Right cardiac atrium (tissue), 5 donors: ENCODE measurements at regions not wholly inside any gene's neighbourhood (a gene's known extent, or its start where the extent isn't known, plus 50 kb on each side); places are given as distances from the start of the nearest gene placed in this dataset.
A peak's percentile ranks its signal among the peaks of the same experiment; 100 is the strongest.

Experiments used
- ATAC-seq, 2 donors: fragments of 200-7000 bp; cut with Tn5 transposase; one replicate each; pipeline versions ENCODE4 v1.8.0 to v1.9.1; 2020; ENCODE audit warnings: moderate library complexity in 2 of 2, mild to moderate bottlenecking in 1 of 2
- DNase-seq, 3 donors: peaks; one replicate each; pipeline ENCODE4 v3.0.0-alpha.2; 2020
- H3K27ac ChIP-seq: one replicate; pipeline ENCODE4 v1.5.1; 2013; ENCODE audit warnings: mild to moderate bottlenecking, low read length, control low read depth, moderate library complexity
- H3K27me3 ChIP-seq: one replicate; pipeline ENCODE4 v1.6.1; 2013; ENCODE audit not compliant: control insufficient read depth, insufficient read depth
- H3K4me1 ChIP-seq: one replicate; pipeline ENCODE4 v1.6.1; 2013; ENCODE audit warnings: low read length; ENCODE audit not compliant: control insufficient read depth, insufficient read depth
- H3K4me3 ChIP-seq: one replicate; pipeline ENCODE4 v1.5.1; 2013; ENCODE audit warnings: low read length, control low read depth
- H3K9me3 ChIP-seq: one replicate; pipeline ENCODE4 v1.6.1; 2013; ENCODE audit warnings: low read length; ENCODE audit not compliant: control insufficient read depth
- WGBS: extraction: QIAGEN DNeasy Blood & Tissue Kit; methylation state at CpG from one replicate; pipeline ENCODE4 v1.1.7; 2013; 5-methylcytosine and 5-hydroxymethylcytosine counted together
- intact Hi-C, 4 donors: fragments of 100-400 bp; cut with DNase I; formaldehyde crosslinking; loops; one replicate each; pipeline versions ENCODE4 v1.11.0 to v1.14.0; 2022 to 2023
- donor health status: healthy with polysubstance abuse.
- donor health status: DM: no; HTN: yes; CAD: no.
- donor health status: DM: no; HTN: no; CAD: no.
- donor health status: DM: no; HTN: yes; CAD: no; lungs with severe emphysema.
- donor health status: DM: yes; HTN: yes; CAD: no.

GRCh38 chr18:29140590-29140989 lies 963.7 kb upstream of the CDH2 start:
- Histone ChIP-seq H3K4me1 (no peaks in the 10 kb centered on the region), H3K27me3 (no peaks in the 10 kb centered on the region), H3K9me3 (no peaks in the 10 kb centered on the region), H3K4me3 (no peak overlapping the region), H3K27ac (no peak overlapping the region)
- intact Hi-C loops = no loop called here
- 91% methylated on average over 2 of the region's 2 CpGs for WGBS
- ATAC-seq = no peak
- no peak for DNase-seq

- H3K4me3 ChIP-seq = no peak overlapping the region
- no peaks in the 10 kb centered on the region for H3K27me3 ChIP-seq
- H3K9me3 ChIP-seq = no peaks in the 10 kb centered on the region
- no peak for DNase-seq
- intact Hi-C loops = no loop called here
- ATAC-seq = no peak
- H3K27ac ChIP-seq = no peak overlapping the region
- H3K4me1 ChIP-seq = no peaks in the 10 kb centered on the region
- WGBS = 89% methylated on average over 1 of the region's 1 CpG
Observed at GRCh38 chr18:29137773-29138495, 961.0 kb upstream of the CDH2 start.

GRCh38 chr18:29123706-29124530 lies 947.0 kb upstream of the CDH2 start:
- Histone ChIP-seq H3K27me3 (no peaks in the 10 kb centered on the region), H3K4me3 (no peak overlapping the region), H3K9me3 (no peaks in the 10 kb centered on the region), H3K4me1 (no peaks in the 10 kb centered on the region), H3K27ac (no peak overlapping the region)
- 81% methylated on average over 1 of the region's 1 CpG for WGBS
- DNase-seq = no peak
- ATAC-seq = no peak
- intact Hi-C loops = no loop called here

- ATAC-seq (no peak), DNase-seq (no peak)
- intact Hi-C loops = no loop called here
- WGBS = 64% methylated on average over 6 of the region's 6 CpGs
- no peaks in the 10 kb centered on the region for H3K9me3 ChIP-seq
- H3K4me3 ChIP-seq = no peak overlapping the region
- no peak overlapping the region for H3K27ac ChIP-seq
- no peaks in the 10 kb centered on the region for H3K27me3 ChIP-seq
- H3K4me1 ChIP-seq = no peaks in the 10 kb centered on the region
Observed at GRCh38 chr18:29104671-29105070, 927.7 kb upstream of the CDH2 start.

- DNase-seq (no peak), ATAC-seq (no peak)
- H3K27ac ChIP-seq = no peak overlapping the region
- H3K4me1 ChIP-seq = no peaks in the 10 kb centered on the region
- WGBS = 88% methylated on average over 1 of the region's 1 CpG
- intact Hi-C loops = no loop called here
- no peaks in the 10 kb centered on the region for H3K27me3 ChIP-seq
- H3K9me3 ChIP-seq = no peaks in the 10 kb centered on the region
- no peak overlapping the region for H3K4me3 ChIP-seq
Observed at GRCh38 chr18:29104227-29104626, 927.3 kb upstream of the CDH2 start.

- 72% methylated on average over 8 of the region's 8 CpGs for WGBS
- no peak overlapping the region for H3K27ac ChIP-seq
- no peak overlapping the region for H3K4me3 ChIP-seq
- H3K4me1 ChIP-seq = no peaks in the 10 kb centered on the region
- DNase-seq (peak in 1 of 3 donors; percentile 16), ATAC-seq (no peak)
- H3K9me3 ChIP-seq = no peaks in the 10 kb centered on the region
- H3K27me3 ChIP-seq = no peaks in the 10 kb centered on the region
- intact Hi-C loops = no loop called here
Observed at GRCh38 chr18:29096079-29096770, 919.3 kb upstream of the CDH2 start.

- DNase-seq (no peak), ATAC-seq (no peak)
- no peaks in the 10 kb centered on the region for H3K27me3 ChIP-seq
- intact Hi-C loops = no loop called here
- H3K27ac ChIP-seq = no peak overlapping the region
- 78% methylated on average over 3 of the region's 3 CpGs for WGBS
- peaks cover 3% of the 10 kb centered on the region for H3K4me1 ChIP-seq
- no peak overlapping the region for H3K4me3 ChIP-seq
- H3K9me3 ChIP-seq = no peaks in the 10 kb centered on the region
Observed at GRCh38 chr18:29087616-29088246, 910.8 kb upstream of the CDH2 start.

- Histone ChIP-seq H3K4me3 (no peak overlapping the region), H3K9me3 (no peaks in the 10 kb centered on the region), H3K4me1 (peaks cover 3% of the 10 kb centered on the region), H3K27ac (no peak overlapping the region), H3K27me3 (no peaks in the 10 kb centered on the region)
- intact Hi-C loops = no loop called here
- ATAC-seq = no peak
- no peak for DNase-seq
Observed at GRCh38 chr18:29084120-29084519, 907.2 kb upstream of the CDH2 start.

- DNase-seq (peak in 2 of 3 donors; percentile 13 to 26), ATAC-seq (peak; percentile 60 to 91)
- no peak overlapping the region for H3K27ac ChIP-seq
- no peaks in the 10 kb centered on the region for H3K9me3 ChIP-seq
- WGBS = 53% methylated on average over 4 of the region's 4 CpGs
- H3K4me3 ChIP-seq = no peak overlapping the region
- no peaks in the 10 kb centered on the region for H3K27me3 ChIP-seq
- peaks cover 3% of the 10 kb centered on the region for H3K4me1 ChIP-seq
- intact Hi-C loops = no loop called here
Observed at GRCh38 chr18:29083545-29083944, 906.6 kb upstream of the CDH2 start.

- no peaks in the 10 kb centered on the region for H3K9me3 ChIP-seq
- H3K4me1 ChIP-seq = peaks cover 6% of the 10 kb centered on the region
- H3K27ac ChIP-seq = no peak overlapping the region
- no peak for DNase-seq
- intact Hi-C loops = no loop called here
- ATAC-seq = no peak
- WGBS = 72% methylated on average over 3 of the region's 3 CpGs
- no peaks in the 10 kb centered on the region for H3K27me3 ChIP-seq
- H3K4me3 ChIP-seq = no peak overlapping the region
Observed at GRCh38 chr18:29080946-29081345, 904.0 kb upstream of the CDH2 start.

GRCh38 chr18:29078273-29078672 lies 901.3 kb upstream of the CDH2 start:
- DNase-seq = peak in 1 of 3 donors; percentile 14
- H3K9me3 ChIP-seq = no peaks in the 10 kb centered on the region
- no peaks in the 10 kb centered on the region for H3K27me3 ChIP-seq
- peak in 1 of 2 donors; percentile 62 for ATAC-seq
- no peak overlapping the region for H3K27ac ChIP-seq
- peaks cover 3% of the 10 kb centered on the region for H3K4me1 ChIP-seq
- no peak overlapping the region for H3K4me3 ChIP-seq
- 47% methylated on average over 3 of the region's 3 CpGs for WGBS
- intact Hi-C loops = no loop called here
